ENCODE measurements at regions not wholly inside any gene's neighbourhood (a gene's known extent, or its start where the extent isn't known, plus 50 kb on each side); places are given as distances from the start of the nearest gene placed in this dataset.
A peak's percentile ranks its signal among the peaks of the same experiment; 100 is the strongest.
"Not testable (repeated sequence)": the region's sequence is repeated elsewhere in the genome, so short reads cannot be mapped to it uniquely, and the experiment has no call there.

DNA sequence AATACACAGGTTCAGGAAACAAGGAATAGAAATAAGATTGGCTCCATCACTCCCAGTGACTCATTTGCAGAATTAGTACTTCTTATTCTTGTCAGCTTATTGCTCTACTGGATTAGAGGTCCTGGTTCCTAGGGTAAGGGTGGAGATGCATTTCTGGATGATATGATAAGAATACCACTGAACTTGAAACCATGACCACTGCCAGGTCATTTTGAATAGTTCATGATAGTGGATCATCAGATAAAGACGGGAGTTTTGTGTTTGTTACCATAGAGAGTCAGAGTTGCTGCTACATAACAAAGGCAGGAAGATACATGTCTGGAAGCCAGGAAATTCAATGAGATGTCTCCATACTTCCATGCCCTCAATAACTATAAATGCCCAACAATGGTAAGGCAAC lies 109.2 kb upstream of the FAT1 start:
- dilution Hi-C loops (cut with MboI; ENCODE audit: extremely low pct_ligation_motif_present, low sequenced_read_pairs): no loop called here

GRCh38 chr4:186837463-186837862 lies 113.8 kb upstream of the FAT1 start:
- H3K4me2 ChIP-seq (ENCODE audit: control insufficient read depth, extremely low read depth, insufficient read depth, low read depth, low read length); FAIRE-seq; H3K9me3 ChIP-seq (ENCODE audit: control insufficient read depth, low read depth, low read length); DNase-seq (ENCODE audit: low read depth, low spot score); H3K27ac ChIP-seq (ENCODE audit: control insufficient read depth, insufficient read depth, low read length); H3K4me3 ChIP-seq (ENCODE audit: control insufficient read depth in 2 of 3, extremely low read depth in 1 of 3, insufficient read depth in 2 of 3, low read depth in 1 of 3, low read length in 3 of 3); H3K79me2 ChIP-seq (ENCODE audit: control insufficient read depth, insufficient read depth, low read length); H3K36me3 ChIP-seq (ENCODE audit: control insufficient read depth in 2 of 2, extremely low read depth in 1 of 2, insufficient read depth in 2 of 2, low read length in 2 of 2); H3K27me3 ChIP-seq (ENCODE audit: control insufficient read depth, extremely low read depth, insufficient read depth, low read length); H3K9ac ChIP-seq (ENCODE audit: control insufficient read depth, extremely low read depth, insufficient read depth, low read length); H2AFZ ChIP-seq (ENCODE audit: control insufficient read depth, low read length); dilution Hi-C loops (cut with MboI; ENCODE audit: extremely low pct_ligation_motif_present, low sequenced_read_pairs); H4K20me1 ChIP-seq (ENCODE audit: control insufficient read depth, extremely low read depth, insufficient read depth, low read length); H3K9me1 ChIP-seq (ENCODE audit: control insufficient read depth, extremely low read depth, insufficient read depth, low read length): not testable (repeated sequence)
- H3K4me1 ChIP-seq (ENCODE audit: control insufficient read depth, extremely low read depth, insufficient read depth, low read length): peaks cover 23% of the 10 kb centered on the region

More for the DNA sequence above, 109.2 kb upstream of the FAT1 start:
- Histone ChIP-seq H4K20me1 (ENCODE audit: control insufficient read depth, extremely low read depth, insufficient read depth, low read length) (no peaks in the 10 kb centered on the region), H3K9ac (ENCODE audit: control insufficient read depth, extremely low read depth, insufficient read depth, low read length) (no peak overlapping the region), H3K9me1 (ENCODE audit: control insufficient read depth, extremely low read depth, insufficient read depth, low read length) (no peaks in the 10 kb centered on the region), H3K4me1 (ENCODE audit: control insufficient read depth, extremely low read depth, insufficient read depth, low read length) (peaks cover 16% of the 10 kb centered on the region), H3K27me3 (ENCODE audit: control insufficient read depth, extremely low read depth, insufficient read depth, low read length) (no peaks in the 10 kb centered on the region), H3K4me3 (ENCODE audit: control insufficient read depth in 2 of 3, extremely low read depth in 1 of 3, insufficient read depth in 2 of 3, low read depth in 1 of 3, low read length in 3 of 3) (no peak overlapping the region), H3K27ac (ENCODE audit: control insufficient read depth, insufficient read depth, low read length) (peak overlapping the region; percentile 44), H3K9me3 (ENCODE audit: control insufficient read depth, low read depth, low read length) (no peaks in the 10 kb centered on the region), H3K4me2 (ENCODE audit: control insufficient read depth, extremely low read depth, insufficient read depth, low read depth, low read length) (peak overlapping the region; percentile 25), H3K79me2 (ENCODE audit: control insufficient read depth, insufficient read depth, low read length) (no peaks in the 10 kb centered on the region), H3K36me3 (ENCODE audit: control insufficient read depth in 2 of 2, extremely low read depth in 1 of 2, insufficient read depth in 2 of 2, low read length in 2 of 2) (no peaks in the 10 kb centered on the region), H2AFZ (ENCODE audit: control insufficient read depth, low read length) (peak overlapping the region; percentile 65)
- FAIRE-seq (peak; percentile 59), DNase-seq (ENCODE audit: low read depth, low spot score) (no peak)
- TF ChIP-seq EZH2 (IDR thresholded peaks at IDR 0.05; ENCODE audit: low read length): no peak
- TF ChIP-seq, protein P1, sequence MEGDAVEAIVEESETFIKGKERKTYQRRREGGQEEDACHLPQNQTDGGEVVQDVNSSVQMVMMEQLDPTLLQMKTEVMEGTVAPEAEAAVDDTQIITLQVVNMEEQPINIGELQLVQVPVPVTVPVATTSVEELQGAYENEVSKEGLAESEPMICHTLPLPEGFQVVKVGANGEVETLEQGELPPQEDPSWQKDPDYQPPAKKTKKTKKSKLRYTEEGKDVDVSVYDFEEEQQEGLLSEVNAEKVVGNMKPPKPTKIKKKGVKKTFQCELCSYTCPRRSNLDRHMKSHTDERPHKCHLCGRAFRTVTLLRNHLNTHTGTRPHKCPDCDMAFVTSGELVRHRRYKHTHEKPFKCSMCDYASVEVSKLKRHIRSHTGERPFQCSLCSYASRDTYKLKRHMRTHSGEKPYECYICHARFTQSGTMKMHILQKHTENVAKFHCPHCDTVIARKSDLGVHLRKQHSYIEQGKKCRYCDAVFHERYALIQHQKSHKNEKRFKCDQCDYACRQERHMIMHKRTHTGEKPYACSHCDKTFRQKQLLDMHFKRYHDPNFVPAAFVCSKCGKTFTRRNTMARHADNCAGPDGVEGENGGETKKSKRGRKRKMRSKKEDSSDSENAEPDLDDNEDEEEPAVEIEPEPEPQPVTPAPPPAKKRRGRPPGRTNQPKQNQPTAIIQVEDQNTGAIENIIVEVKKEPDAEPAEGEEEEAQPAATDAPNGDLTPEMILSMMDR (optimal IDR thresholded peaks at IDR 0.05 in 1 of 3, IDR thresholded peaks at IDR 0.05 in 1 of 3, conservative IDR thresholded peaks at IDR 0.05 in 1 of 3; ENCODE audit: extremely low read depth in 1 of 3, insufficient read depth in 2 of 3, low read length in 3 of 3): no peak

DNA sequence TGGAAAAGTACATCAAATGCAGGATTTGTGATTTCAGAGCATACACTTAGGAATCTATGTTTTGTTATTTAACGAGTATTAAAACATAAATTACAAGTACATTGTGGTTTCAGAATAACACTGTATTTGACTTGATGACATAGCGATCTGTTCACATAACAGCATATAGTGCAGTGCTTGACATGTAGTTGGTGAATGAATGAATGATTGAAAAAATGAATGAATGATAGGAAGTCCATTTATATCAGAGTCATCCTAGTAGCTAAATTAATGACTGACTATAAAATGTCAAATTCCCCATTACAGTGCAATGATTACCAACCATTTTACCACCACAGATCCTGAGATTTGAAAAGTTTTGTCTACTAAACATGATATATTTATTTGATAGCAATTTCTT lies 114.6 kb upstream of the FAT1 start:
- no peaks in the 10 kb centered on the region for H3K9me3 ChIP-seq (ENCODE audit: control insufficient read depth, low read depth, low read length)
- H3K4me1 ChIP-seq (ENCODE audit: control insufficient read depth, extremely low read depth, insufficient read depth, low read length): peaks cover 15% of the 10 kb centered on the region
- dilution Hi-C loops (cut with MboI; ENCODE audit: extremely low pct_ligation_motif_present, low sequenced_read_pairs): no loop called here
- H3K27ac ChIP-seq (ENCODE audit: control insufficient read depth, insufficient read depth, low read length): no peak overlapping the region
- no peak overlapping the region for H3K4me2 ChIP-seq (ENCODE audit: control insufficient read depth, extremely low read depth, insufficient read depth, low read depth, low read length)
- H3K4me3 ChIP-seq (ENCODE audit: control insufficient read depth in 2 of 3, extremely low read depth in 1 of 3, insufficient read depth in 2 of 3, low read depth in 1 of 3, low read length in 3 of 3): no peak overlapping the region
- no peak for FAIRE-seq
- H3K27me3 ChIP-seq (ENCODE audit: control insufficient read depth, extremely low read depth, insufficient read depth, low read length): no peaks in the 10 kb centered on the region
- no peaks in the 10 kb centered on the region for H3K36me3 ChIP-seq (ENCODE audit: control insufficient read depth in 2 of 2, extremely low read depth in 1 of 2, insufficient read depth in 2 of 2, low read length in 2 of 2)
- H3K9me1 ChIP-seq (ENCODE audit: control insufficient read depth, extremely low read depth, insufficient read depth, low read length): no peaks in the 10 kb centered on the region
- H3K79me2 ChIP-seq (ENCODE audit: control insufficient read depth, insufficient read depth, low read length): no peaks in the 10 kb centered on the region
- H3K9ac ChIP-seq (ENCODE audit: control insufficient read depth, extremely low read depth, insufficient read depth, low read length): no peak overlapping the region
- DNase-seq (ENCODE audit: low read depth, low spot score): no peak
- TF ChIP-seq EZH2 (IDR thresholded peaks at IDR 0.05; ENCODE audit: low read length): no peak
- TF ChIP-seq, protein P1 (optimal IDR thresholded peaks at IDR 0.05 in 1 of 3, IDR thresholded peaks at IDR 0.05 in 1 of 3, conservative IDR thresholded peaks at IDR 0.05 in 1 of 3; ENCODE audit: extremely low read depth in 1 of 3, insufficient read depth in 2 of 3, low read length in 3 of 3): no peak
- H4K20me1 ChIP-seq (ENCODE audit: control insufficient read depth, extremely low read depth, insufficient read depth, low read length): no peaks in the 10 kb centered on the region
- H2AFZ ChIP-seq (ENCODE audit: control insufficient read depth, low read length): no peak overlapping the region
